NCI-H2227 treated with DMSO at 0.1 percent for 48 hours (cell line): ENCODE measurements at regions not wholly inside any gene's neighbourhood (a gene's known extent, or its start where the extent isn't known, plus 50 kb on each side); places are given as distances from the start of the nearest gene placed in this dataset.
"Not testable (repeated sequence)": the region's sequence is repeated elsewhere in the genome, so short reads cannot be mapped to it uniquely, and the experiment has no call there.

Experiments
- DNase-seq: peaks from one replicate; lab custom pipeline; 2025; lab: John Stamatoyannopoulos, UW

DNA sequence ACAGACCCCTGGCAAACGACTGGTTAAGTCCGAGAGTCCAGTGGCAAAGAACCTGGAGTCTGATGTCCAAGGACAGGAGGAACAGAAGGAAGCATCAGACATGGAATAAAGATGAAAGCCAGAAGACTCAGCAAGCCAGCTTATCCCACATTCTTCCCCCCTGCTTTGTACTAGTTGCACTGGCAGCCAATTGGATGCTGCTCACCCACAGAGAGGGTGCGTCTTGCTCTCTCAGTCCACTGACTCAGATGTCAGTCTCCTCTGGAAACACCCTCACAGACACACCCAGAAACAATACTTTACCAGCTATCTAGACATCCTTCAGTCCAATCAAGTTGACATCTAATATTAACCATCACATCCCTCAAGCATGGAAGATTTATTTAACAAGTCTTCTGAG lies 1265.8 kb upstream of the CNTN5 start:
- no peak for DNase-seq

- DNase-seq: no peak
Observed at GRCh38 chr11:97756571-97757335, 1264.0 kb upstream of the CNTN5 start.

DNA sequence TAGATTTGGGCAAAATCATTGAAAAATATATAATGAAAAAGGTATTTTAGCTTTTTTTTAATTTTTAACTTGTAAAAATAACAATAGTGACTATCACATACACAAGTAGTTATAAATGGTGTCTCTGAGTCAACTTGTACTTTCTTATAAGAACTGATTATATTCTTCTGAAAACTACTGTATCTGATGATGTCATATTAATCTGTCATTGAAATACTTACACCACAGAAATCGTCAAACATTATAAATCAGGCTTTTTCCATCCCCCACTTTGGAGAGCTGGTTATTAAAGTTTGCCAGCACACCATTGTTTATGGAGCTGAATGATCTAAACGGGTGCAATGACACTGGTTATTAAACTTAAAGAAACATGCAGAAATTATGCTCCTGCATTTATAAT lies 1259.6 kb upstream of the CNTN5 start:
- no peak for DNase-seq

DNA sequence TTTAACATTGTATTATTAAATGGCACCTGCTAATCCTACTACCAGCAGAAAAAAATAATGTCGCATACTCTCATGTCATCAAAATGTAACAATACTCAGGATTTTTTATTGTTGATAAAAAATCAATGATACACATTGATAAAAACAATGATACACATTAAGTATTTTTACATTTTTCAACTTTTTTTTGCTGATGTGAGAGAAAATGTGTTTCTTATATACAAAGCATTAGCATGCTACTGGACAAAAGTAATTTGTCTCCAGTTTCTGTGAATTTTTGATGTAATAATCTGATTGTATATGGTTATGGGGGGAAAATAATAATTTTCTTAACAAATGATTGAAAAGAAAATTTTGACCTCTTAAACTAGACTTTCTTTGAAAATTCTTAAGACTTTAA lies 1256.6 kb upstream of the CNTN5 start:
- no peak for DNase-seq

DNA sequence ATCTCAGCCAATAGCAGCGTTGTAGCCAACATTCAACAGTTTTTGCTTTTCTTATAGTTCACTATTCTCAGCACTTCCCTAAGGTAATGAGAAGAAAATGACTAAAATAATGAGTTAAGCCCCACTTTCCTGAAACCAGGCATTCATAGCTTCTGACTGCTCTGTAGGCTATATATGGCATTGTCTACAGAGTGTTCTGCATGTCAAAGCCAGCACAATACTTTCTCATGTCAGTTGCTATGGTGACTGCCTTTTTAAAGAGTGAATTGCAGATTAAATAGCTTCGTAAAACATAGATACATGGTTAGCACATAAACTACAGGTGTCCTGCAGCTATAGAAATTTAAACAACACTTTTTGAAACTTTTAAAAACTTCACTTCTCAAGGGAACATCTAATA lies 1256.1 kb upstream of the CNTN5 start:
- DNase-seq: no peak

GRCh38 chr11:97770570-97770969 lies 1250.2 kb upstream of the CNTN5 start:
- no peak for DNase-seq

- DNase-seq: no peak
Observed at GRCh38 chr11:97772705-97773104, 1248.0 kb upstream of the CNTN5 start.

DNA sequence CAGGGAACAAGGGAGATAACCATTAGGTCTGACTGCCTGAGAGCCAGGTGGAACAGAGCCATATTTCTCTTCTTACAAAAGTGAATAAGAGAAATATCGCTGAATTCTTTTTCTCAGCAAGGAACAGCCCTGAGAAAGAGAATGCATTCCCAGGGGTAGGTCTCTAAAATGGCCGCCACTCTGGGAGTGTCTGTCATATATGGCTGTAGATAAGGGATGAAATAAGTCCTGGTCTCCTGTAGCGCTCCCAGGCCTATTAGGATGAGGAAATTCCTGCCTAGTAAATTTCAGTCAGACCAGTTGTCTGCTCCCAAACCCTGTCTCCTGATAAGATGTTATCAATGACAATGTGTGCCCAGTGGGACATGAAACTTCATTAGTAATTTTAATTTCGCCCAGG lies 1236.4 kb upstream of the CNTN5 start:
- not testable (repeated sequence) for DNase-seq

- DNase-seq: no peak
Observed at GRCh38 chr11:97786961-97787360, 1233.8 kb upstream of the CNTN5 start.

- DNase-seq: no peak
Observed at GRCh38 chr11:97794876-97795275, 1225.9 kb upstream of the CNTN5 start.

DNA sequence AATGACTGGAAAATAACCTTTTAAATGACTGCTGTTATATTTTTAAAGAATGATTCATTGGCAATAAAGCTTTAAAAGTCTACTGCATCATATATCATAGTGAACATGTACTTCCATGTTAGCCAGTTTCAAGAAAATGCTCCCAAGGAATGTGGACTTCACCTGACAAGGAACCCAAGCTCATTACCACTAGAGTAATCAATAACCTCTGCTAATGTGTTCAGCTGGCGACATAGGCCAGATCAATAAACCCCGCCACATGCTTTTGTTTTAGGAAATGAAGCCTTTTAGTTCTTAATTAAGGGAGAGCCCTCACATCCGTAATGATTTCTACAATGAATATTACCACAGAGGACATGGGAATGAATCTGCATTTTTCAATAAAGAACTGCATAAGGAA lies 1219.9 kb upstream of the CNTN5 start:
- DNase-seq: no peak

GRCh38 chr11:97814325-97814959 lies 1206.3 kb upstream of the CNTN5 start:
- no peak for DNase-seq

DNA sequence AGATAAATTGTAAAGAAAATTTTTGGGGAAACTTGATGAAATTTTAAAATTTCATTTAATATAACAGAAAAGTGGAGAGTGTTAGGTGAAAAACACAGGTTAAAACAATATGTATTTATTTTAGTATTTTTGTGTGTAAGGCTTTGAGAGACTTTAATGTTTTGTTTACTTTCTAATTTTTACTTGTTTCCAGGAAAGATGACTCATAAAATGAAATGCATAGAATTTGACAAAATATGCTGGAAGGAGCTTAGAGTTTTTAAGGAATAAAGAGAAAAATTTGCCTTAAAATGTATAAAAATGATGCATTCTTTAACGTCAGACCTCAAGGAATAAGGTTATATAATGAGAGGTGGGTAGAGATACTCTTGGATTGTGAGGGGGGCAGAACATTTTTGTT lies 1205.1 kb upstream of the CNTN5 start:
- DNase-seq: no peak

GRCh38 chr11:97832451-97832850 lies 1188.3 kb upstream of the CNTN5 start:
- DNase-seq: no peak

- no peak for DNase-seq
Observed at GRCh38 chr11:97833412-97833811, 1187.3 kb upstream of the CNTN5 start.

GRCh38 chr11:97844016-97844415 lies 1176.7 kb upstream of the CNTN5 start:
- DNase-seq: no peak

DNA sequence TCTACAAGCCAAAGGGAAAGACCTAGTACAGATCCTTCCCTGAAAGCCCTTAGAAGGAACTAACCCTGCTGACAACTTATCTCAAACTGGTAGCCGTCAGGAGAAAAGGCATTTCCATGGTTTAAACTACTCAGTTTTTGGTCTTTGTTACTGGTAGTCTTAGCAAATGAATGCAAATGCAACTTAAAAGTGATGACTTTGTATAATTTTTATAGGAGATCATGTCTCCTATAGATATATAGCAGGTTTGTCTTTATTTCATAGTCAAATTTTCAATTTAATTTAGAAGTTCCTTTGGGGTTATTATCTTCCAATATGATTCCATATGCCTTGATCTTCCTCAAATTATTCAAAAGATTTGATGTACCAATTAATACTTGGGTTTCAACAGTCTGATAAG lies 1173.0 kb upstream of the CNTN5 start:
- DNase-seq: no peak

GRCh38 chr11:97850701-97851100 lies 1170.0 kb upstream of the CNTN5 start:
- DNase-seq: no peak

DNA sequence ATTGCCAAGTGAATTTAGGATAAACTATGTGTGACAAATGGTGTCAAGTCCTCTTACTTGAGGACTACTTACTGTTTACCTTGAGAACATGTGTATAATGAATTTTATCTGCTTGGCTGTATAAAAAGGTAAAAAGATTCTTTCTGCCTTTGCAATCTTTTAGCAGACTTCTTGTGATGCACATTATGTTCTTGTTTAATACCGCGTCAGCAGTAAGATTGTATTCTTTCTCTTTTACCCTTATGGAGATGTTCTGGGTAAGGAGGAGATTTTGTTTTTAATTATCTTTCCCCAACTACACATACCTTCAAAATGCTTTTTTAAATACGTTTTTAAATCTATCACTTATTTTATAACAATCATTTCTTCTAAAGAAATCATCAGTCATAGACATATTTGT lies 1166.4 kb upstream of the CNTN5 start:
- no peak for DNase-seq

- no peak for DNase-seq
Observed at GRCh38 chr11:97854877-97855276, 1165.9 kb upstream of the CNTN5 start.

GRCh38 chr11:97856666-97857065 lies 1164.1 kb upstream of the CNTN5 start:
- DNase-seq: no peak

- DNase-seq: no peak
Observed at GRCh38 chr11:97860237-97860636, 1160.5 kb upstream of the CNTN5 start.

DNA sequence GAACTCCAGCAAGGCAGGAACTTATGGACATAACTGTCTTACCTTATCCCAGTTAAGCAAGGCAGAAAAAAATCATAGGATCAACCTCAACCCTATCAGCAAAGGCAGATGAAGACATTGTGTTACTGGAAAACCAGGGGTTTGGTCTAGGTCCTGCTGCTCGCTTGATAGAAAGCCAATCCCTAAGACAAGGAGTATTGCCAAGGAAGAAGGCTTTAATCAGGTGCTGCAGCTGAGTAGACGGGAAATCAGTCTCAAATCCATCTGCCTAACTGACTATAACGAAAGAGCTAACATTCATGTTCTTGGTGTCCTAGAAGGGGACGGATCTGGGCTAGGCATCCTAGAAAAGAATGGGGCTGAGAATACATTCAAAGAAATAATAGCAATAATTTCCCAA lies 1158.7 kb upstream of the CNTN5 start:
- no peak for DNase-seq

GRCh38 chr11:97865424-97866012 lies 1155.2 kb upstream of the CNTN5 start:
- DNase-seq: no peak
